HepG2 (cell line): ENCODE measurements at regions not wholly inside any gene's neighbourhood (a gene's known extent, or its start where the extent isn't known, plus 50 kb on each side); places are given as distances from the start of the nearest gene placed in this dataset.

Source experiments
- ATAC-seq: fragments of 200-7000 bp; cut with Tn5 transposase; 3 replicates; pipeline ENCODE4 v1.9.1; 2020; ENCODE audit warnings: mild to moderate bottlenecking, moderate library complexity
- BruUV-seq: library from RNA; stranded (reverse); fragments of 400-500 nt; replicated peaks from 2 replicates; lab custom pipeline; 2021; lab: Mats Ljungman, UMichigan
- CTCF ChIA-PET: fragments of 300-600 bp; formaldehyde crosslinking; extraction: SDS; loops from one replicate; lab custom pipeline; 2021; ENCODE audit warnings: low total read pairs, inconsistent platforms, low intra/inter-chr PET ratio; lab: Yijun Ruan, JAX
- POLR2A ChIA-PET: fragments of 350-600 bp; sonication (Branson Sonifier 250); formaldehyde crosslinking; loops from one replicate; lab custom pipeline; 2020; ENCODE audit warnings: antibody characterized with exemption, inconsistent platforms; lab: Yijun Ruan, JAX
- DNase-seq: peaks from one replicate; pipeline ENCODE4 v3.0.0-alpha.2; 2015; ENCODE audit warnings: low spot score
- FAIRE-seq: peaks from 3 replicates; lab custom pipeline; 2011; peaks lifted over from hg19 to GRCh38; lab: Jason Lieb, UNC
- H2AFZ ChIP-seq: one replicate; pipeline ENCODE4 v1.6.1; 2011; ENCODE audit warnings: low read length, inconsistent platforms
- H3K27ac ChIP-seq: fragments of 300-600 bp; 3 replicates; pipeline ENCODE4 v1.8.0; 2011; ENCODE audit warnings: mixed run types, mild to moderate bottlenecking, mixed read lengths, low read length, inconsistent platforms; ENCODE audit not compliant: insufficient read depth; ENCODE audit errors: extremely low read length
- H3K27me3 ChIP-seq, 2 experiments: fragments of 200-600 bp in 1 of 2; 2 replicates in 1 of 2; 3 replicates in 1 of 2; pipeline versions ENCODE4 v1.6.0 to v1.8.0; 2011; ENCODE audit warnings: low read length in 2 of 2, mild to moderate bottlenecking in 2 of 2, moderate library complexity in 2 of 2, inconsistent platforms in 1 of 2; ENCODE audit not compliant: insufficient read depth in 2 of 2, control insufficient read depth in 1 of 2
- H3K36me3 ChIP-seq, 2 experiments: fragments of 200-600 bp in 1 of 2; replicated peaks in 1 of 2; 2 replicates in 1 of 2; 3 replicates in 1 of 2; pipeline versions ENCODE4 v1.5.1 to v1.8.0; 2011; ENCODE audit warnings: low read length in 2 of 2, inconsistent platforms in 1 of 2; ENCODE audit not compliant: insufficient read depth in 2 of 2, control insufficient read depth in 1 of 2
- H3K4me1 ChIP-seq: 2 replicates; pipeline ENCODE4 v1.5.1; 2012; ENCODE audit warnings: low read length, inconsistent platforms; ENCODE audit not compliant: insufficient read depth
- H3K4me2 ChIP-seq: 2 replicates; pipeline ENCODE4 v1.6.0; 2011; ENCODE audit warnings: low read depth, low read length, inconsistent platforms
- H3K4me3 ChIP-seq, 3 experiments: fragments of 200-600 bp in 1 of 3; sonication (generic), shearing (Covaris generic) in 1 of 3; replicated peaks in 1 of 3; 2 replicates each; pipeline ENCODE4 v1.5.1; 2011 to 2016; ENCODE audit warnings: low read length in 3 of 3, inconsistent platforms in 2 of 3, low read depth in 2 of 3, mild to moderate bottlenecking in 2 of 3, control low read depth in 1 of 3, mixed read lengths in 1 of 3; ENCODE audit not compliant: insufficient read depth in 1 of 3
- H3K79me2 ChIP-seq: one replicate; pipeline ENCODE4 v1.6.1; 2011; ENCODE audit warnings: low read length, inconsistent platforms; ENCODE audit not compliant: insufficient read depth
- H3K9ac ChIP-seq: 2 replicates; pipeline ENCODE4 v1.6.0; 2011; ENCODE audit warnings: mild to moderate bottlenecking, low read depth, low read length, inconsistent platforms; ENCODE audit not compliant: insufficient read depth
- H3K9me3 ChIP-seq: 2 replicates; pipeline ENCODE4 v1.5.1; 2012; ENCODE audit warnings: mild to moderate bottlenecking, low read length
- H4K20me1 ChIP-seq: 2 replicates; pipeline ENCODE4 v1.6.0; 2011; ENCODE audit warnings: inconsistent platforms, mild to moderate bottlenecking, low read length, moderate library complexity; ENCODE audit not compliant: insufficient read depth
- CHCHD3 ChIP-seq: sonication (generic); formaldehyde crosslinking; IDR thresholded peaks from 2 replicates; pipeline ENCODE4 v1.8.0; 2022; ENCODE audit warnings: mild to moderate bottlenecking, missing genetic modification reagents, moderate library complexity
- CREM ChIP-seq, 2 experiments: sonication (generic) in 1 of 2; formaldehyde crosslinking in 1 of 2; IDR thresholded peaks; 2 replicates each; pipeline versions ENCODE4 v1.4.0 to v1.6.1; 2016 to 2020; ENCODE audit warnings: antibody characterized with exemption in 1 of 2, mild to moderate bottlenecking in 1 of 2, missing genetic modification reagents in 1 of 2
- HHEX ChIP-seq: IDR thresholded peaks from 2 replicates; pipeline ENCODE4 v1.6.1; 2016; ENCODE audit warnings: control low read depth
- KAT8 ChIP-seq: IDR thresholded peaks from 2 replicates; pipeline ENCODE4 v1.6.1; 2016; ENCODE audit warnings: missing genetic modification reagents, missing compliant biosample characterization
- NFIB ChIP-seq: sonication (generic); formaldehyde crosslinking; IDR thresholded peaks from 2 replicates; pipeline ENCODE4 v1.9.0; 2021; ENCODE audit warnings: missing genetic modification reagents, mild to moderate bottlenecking, borderline replicate concordance
- NPAS2 ChIP-seq: sonication (generic); formaldehyde crosslinking; IDR thresholded peaks from 2 replicates; pipeline ENCODE4 v1.8.0; 2022; ENCODE audit warnings: mild to moderate bottlenecking, missing genetic modification reagents, borderline replicate concordance
- PHF21A ChIP-seq: sonication (generic); formaldehyde crosslinking; IDR thresholded peaks from 2 replicates; pipeline ENCODE4 v1.5.0; 2020; ENCODE audit warnings: mild to moderate bottlenecking, missing genetic modification reagents
- SAP130 ChIP-seq: IDR thresholded peaks from 2 replicates; pipeline ENCODE4 v1.6.1; 2016; ENCODE audit warnings: low read depth
- SMARCC2 ChIP-seq: fragments of 450-650 bp; IDR thresholded peaks from 2 replicates; pipeline ENCODE4 v1.6.1; 2017; ENCODE audit warnings: antibody characterized with exemption, mild to moderate bottlenecking
- SMARCE1 ChIP-seq: fragments of 450-650 bp; IDR thresholded peaks from 2 replicates; pipeline ENCODE4 v1.6.1; 2017; ENCODE audit warnings: borderline replicate concordance
- SMC3 ChIP-seq: IDR thresholded peaks from 2 replicates; pipeline ENCODE4 v1.6.1; 2011; ENCODE audit warnings: low read length, improper control_type of control experiment
- TBX2 ChIP-seq: sonication (generic); formaldehyde crosslinking; IDR thresholded peaks from 2 replicates; pipeline ENCODE4 v1.5.0; 2020; ENCODE audit warnings: missing genetic modification reagents, mild to moderate bottlenecking, borderline replicate concordance
- TRIM24 ChIP-seq: sonication (generic); formaldehyde crosslinking; IDR thresholded peaks from 2 replicates; pipeline ENCODE4 v1.8.0; 2022; ENCODE audit warnings: mild to moderate bottlenecking, missing genetic modification reagents
- ZBTB7A ChIP-seq: sonication (generic); formaldehyde crosslinking; IDR thresholded peaks from 2 replicates; pipeline ENCODE4 v1.8.0; 2022; ENCODE audit warnings: mild to moderate bottlenecking, missing genetic modification reagents
- ZMYM3 ChIP-seq: sonication (generic); formaldehyde crosslinking; IDR thresholded peaks from 2 replicates; pipeline ENCODE4 v1.5.1; 2020; ENCODE audit warnings: mild to moderate bottlenecking, missing genetic modification reagents
- ZNF20 ChIP-seq: sonication (generic); formaldehyde crosslinking; IDR thresholded peaks from 2 replicates; pipeline ENCODE4 v1.4.0; 2020; ENCODE audit warnings: mild to moderate bottlenecking, moderate library complexity, missing genetic modification reagents
- ZNF350 ChIP-seq: sonication (generic); formaldehyde crosslinking; IDR thresholded peaks from 2 replicates; pipeline ENCODE4 v1.4.0; 2020; ENCODE audit warnings: mild to moderate bottlenecking, low read depth, missing genetic modification reagents, borderline replicate concordance
- ZNF44 ChIP-seq: sonication (generic); formaldehyde crosslinking; IDR thresholded peaks from 2 replicates; pipeline ENCODE4 v1.5.1; 2020; ENCODE audit warnings: mild to moderate bottlenecking, missing genetic modification reagents
- ZNF501 ChIP-seq: sonication (generic); formaldehyde crosslinking; IDR thresholded peaks from 2 replicates; pipeline ENCODE4 v1.5.1; 2020; ENCODE audit warnings: mild to moderate bottlenecking, moderate library complexity, missing genetic modification reagents
- ZSCAN20 ChIP-seq: sonication (generic); formaldehyde crosslinking; IDR thresholded peaks from 2 replicates; pipeline ENCODE4 v1.4.0; 2020; ENCODE audit warnings: missing genetic modification reagents, mild to moderate bottlenecking, borderline replicate concordance
- WGBS: methylation state at CpG from one replicate; pipeline ENCODE4 v1.1.6; 2017; ENCODE audit warnings: low lambda C conversion rate; 5-methylcytosine and 5-hydroxymethylcytosine counted together
- in situ Hi-C: cut with HindIII; loops from 2 replicates; pipeline ENCODE4 v1.10.0; 2017; ENCODE audit warnings: low pct_unique_long_range_greater_than_20kb; ENCODE audit not compliant: extremely low pct_ligation_motif_present
- intact Hi-C: fragments of 100-400 bp; cut with micrococcal nuclease; formaldehyde crosslinking; loops from one replicate; pipeline ENCODE4 v1.10.0; 2022; ENCODE audit not compliant: unreplicated experiment
- TF ChIP-seq, protein P1 (sequence below): sonication (generic); formaldehyde crosslinking; IDR thresholded peaks from 2 replicates; pipeline ENCODE4 v1.4.0; 2020; ENCODE audit warnings: missing genetic modification reagents
- TF ChIP-seq, protein P2 (sequence below), 2 experiments: sonication (generic) in 1 of 2; formaldehyde crosslinking in 1 of 2; IDR thresholded peaks; 2 replicates each; pipeline versions ENCODE4 v1.4.0 to v1.6.1; 2018 to 2020; ENCODE audit warnings: missing genetic modification reagents in 2 of 2, borderline replicate concordance in 1 of 2, low read depth in 1 of 2, mild to moderate bottlenecking in 1 of 2, missing biosample characterization in 1 of 2

GRCh38 chr20:23232219-23232581 lies 118.4 kb upstream of the NXT1 start:
- H3K4me3 ChIP-seq: no peak overlapping the region
- ATAC-seq (peak; percentile 43), FAIRE-seq (peak; percentile 18), DNase-seq (no peak)
- H3K36me3 ChIP-seq: no peaks in the 10 kb centered on the region
- H3K27ac ChIP-seq: peak overlapping the region; percentile 27
- peaks cover 33% of the 10 kb centered on the region for H3K4me1 ChIP-seq
- intact Hi-C loops: loop anchor here (1.0 kb wide), 2 partner anchors 38 to 105 kb away; no protein-coding TSS in a partner anchor
- 30% methylated on average over 4 of the region's 4 CpGs for WGBS
- ChIA-PET CTCF (no interaction called here), POLR2A (interaction anchor here (1.0 kb wide), 2 partner anchors 37 to 118 kb away, joined by 3 read pairs; no protein-coding TSS in a partner anchor)
- no TSS peak for BruUV-seq
- no peaks in the 10 kb centered on the region; a peak in 1 of 5 replicates for H3K27me3 ChIP-seq
- H2AFZ ChIP-seq: no peak overlapping the region
- no peaks in the 10 kb centered on the region for H3K79me2 ChIP-seq
- peaks cover 19% of the 10 kb centered on the region for H3K9me3 ChIP-seq
- no peak overlapping the region for H3K9ac ChIP-seq
- no peaks in the 10 kb centered on the region for H4K20me1 ChIP-seq
- in situ Hi-C loops: no loop called here
- no peak overlapping the region for H3K4me2 ChIP-seq
- no peak for TF ChIP-seq CHCHD3 (CRISPR knock-in tag)
- no peak for TF ChIP-seq TBX2
- no peak for TF ChIP-seq TRIM24 (CRISPR knock-in tag)
- no peak for TF ChIP-seq SMARCE1
- TF ChIP-seq SMC3: no peak
- TF ChIP-seq CREM (IDR thresholded peaks at IDR 0.05): no peak
- no peak for TF ChIP-seq CREM (CRISPR knock-in tag; IDR thresholded peaks at IDR 0.05)
- TF ChIP-seq HHEX: no peak
- TF ChIP-seq NPAS2 (CRISPR knock-in tag): no peak
- no peak for TF ChIP-seq ZNF44 (CRISPR knock-in tag)
- TF ChIP-seq PHF21A: 0 out of 2 replicates have a peak, but pooled peaks have one; percentile 3
- TF ChIP-seq ZMYM3 (CRISPR knock-in tag): no peak
- no peak for TF ChIP-seq ZBTB7A (CRISPR knock-in tag)
- TF ChIP-seq ZNF501 (CRISPR knock-in tag): peak; percentile 19; the same call in 1 of the 2 replicates
- TF ChIP-seq, protein P1, sequence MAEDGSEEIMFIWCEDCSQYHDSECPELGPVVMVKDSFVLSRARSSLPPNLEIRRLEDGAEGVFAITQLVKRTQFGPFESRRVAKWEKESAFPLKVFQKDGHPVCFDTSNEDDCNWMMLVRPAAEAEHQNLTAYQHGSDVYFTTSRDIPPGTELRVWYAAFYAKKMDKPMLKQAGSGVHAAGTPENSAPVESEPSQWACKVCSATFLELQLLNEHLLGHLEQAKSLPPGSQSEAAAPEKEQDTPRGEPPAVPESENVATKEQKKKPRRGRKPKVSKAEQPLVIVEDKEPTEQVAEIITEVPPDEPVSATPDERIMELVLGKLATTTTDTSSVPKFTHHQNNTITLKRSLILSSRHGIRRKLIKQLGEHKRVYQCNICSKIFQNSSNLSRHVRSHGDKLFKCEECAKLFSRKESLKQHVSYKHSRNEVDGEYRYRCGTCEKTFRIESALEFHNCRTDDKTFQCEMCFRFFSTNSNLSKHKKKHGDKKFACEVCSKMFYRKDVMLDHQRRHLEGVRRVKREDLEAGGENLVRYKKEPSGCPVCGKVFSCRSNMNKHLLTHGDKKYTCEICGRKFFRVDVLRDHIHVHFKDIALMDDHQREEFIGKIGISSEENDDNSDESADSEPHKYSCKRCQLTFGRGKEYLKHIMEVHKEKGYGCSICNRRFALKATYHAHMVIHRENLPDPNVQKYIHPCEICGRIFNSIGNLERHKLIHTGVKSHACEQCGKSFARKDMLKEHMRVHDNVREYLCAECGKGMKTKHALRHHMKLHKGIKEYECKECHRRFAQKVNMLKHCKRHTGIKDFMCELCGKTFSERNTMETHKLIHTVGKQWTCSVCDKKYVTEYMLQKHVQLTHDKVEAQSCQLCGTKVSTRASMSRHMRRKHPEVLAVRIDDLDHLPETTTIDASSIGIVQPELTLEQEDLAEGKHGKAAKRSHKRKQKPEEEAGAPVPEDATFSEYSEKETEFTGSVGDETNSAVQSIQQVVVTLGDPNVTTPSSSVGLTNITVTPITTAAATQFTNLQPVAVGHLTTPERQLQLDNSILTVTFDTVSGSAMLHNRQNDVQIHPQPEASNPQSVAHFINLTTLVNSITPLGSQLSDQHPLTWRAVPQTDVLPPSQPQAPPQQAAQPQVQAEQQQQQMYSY (CRISPR knock-in tag): peak; percentile 89
- no peak for TF ChIP-seq NFIB
- no peak for TF ChIP-seq KAT8 (CRISPR knock-in tag)
- no peak for TF ChIP-seq ZNF20 (CRISPR knock-in tag)
- no peak for TF ChIP-seq SMARCC2
- TF ChIP-seq, protein P2, sequence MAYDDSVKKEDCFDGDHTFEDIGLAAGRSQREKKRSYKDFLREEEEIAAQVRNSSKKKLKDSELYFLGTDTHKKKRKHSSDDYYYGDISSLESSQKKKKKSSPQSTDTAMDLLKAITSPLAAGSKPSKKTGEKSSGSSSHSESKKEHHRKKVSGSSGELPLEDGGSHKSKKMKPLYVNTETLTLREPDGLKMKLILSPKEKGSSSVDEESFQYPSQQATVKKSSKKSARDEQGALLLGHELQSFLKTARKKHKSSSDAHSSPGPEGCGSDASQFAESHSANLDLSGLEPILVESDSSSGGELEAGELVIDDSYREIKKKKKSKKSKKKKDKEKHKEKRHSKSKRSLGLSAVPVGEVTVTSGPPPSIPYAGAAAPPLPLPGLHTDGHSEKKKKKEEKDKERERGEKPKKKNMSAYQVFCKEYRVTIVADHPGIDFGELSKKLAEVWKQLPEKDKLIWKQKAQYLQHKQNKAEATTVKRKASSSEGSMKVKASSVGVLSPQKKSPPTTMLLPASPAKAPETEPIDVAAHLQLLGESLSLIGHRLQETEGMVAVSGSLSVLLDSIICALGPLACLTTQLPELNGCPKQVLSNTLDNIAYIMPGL (CRISPR knock-in tag; IDR thresholded peaks at IDR 0.05; ENCODE audit: borderline replicate concordance in 1 of 2, low read depth in 1 of 2): peak in 1 of 2 experiments; percentile 32; a peak in 1 of 4 replicates
- peak; percentile 81; the same call in 1 of the 2 replicates for TF ChIP-seq ZNF350 (CRISPR knock-in tag)
- TF ChIP-seq ZSCAN20 (CRISPR knock-in tag): no peak
- no peak for TF ChIP-seq SAP130 (CRISPR knock-in tag)
